DND-41 (cell line): ENCODE measurements at regions not wholly inside any gene's neighbourhood (a gene's known extent, or its start where the extent isn't known, plus 50 kb on each side); places are given as distances from the start of the nearest gene placed in this dataset.

ENCODE experiments used
- ATAC-seq: fragments of 200-7000 bp; cut with Tn5 transposase; 3 replicates; pipeline ENCODE4 v1.9.1; 2021; ENCODE audit warnings: low read depth; ENCODE audit not compliant: insufficient read depth
- DNase-seq: peaks from one replicate; pipeline ENCODE4 v3.0.0-alpha.2; 2020
- H2AFZ ChIP-seq: 2 replicates; pipeline ENCODE4 v1.6.0; 2012; ENCODE audit warnings: low read depth, low read length
- H3K27ac ChIP-seq: 2 replicates; pipeline ENCODE4 v1.5.1; 2012; ENCODE audit warnings: low read length, inconsistent platforms
- H3K27me3 ChIP-seq: fragments of 200-600 bp; sonication (generic); 2 replicates; pipeline ENCODE4 v1.6.0; 2012; ENCODE audit warnings: low read length, mild to moderate bottlenecking, inconsistent platforms; ENCODE audit not compliant: insufficient read depth, poor library complexity
- H3K36me3 ChIP-seq: 2 replicates; pipeline ENCODE4 v1.5.1; 2012; ENCODE audit warnings: low read length, inconsistent platforms; ENCODE audit not compliant: insufficient read depth
- H3K4me1 ChIP-seq: 2 replicates; pipeline ENCODE4 v1.5.1; 2012; ENCODE audit warnings: mild to moderate bottlenecking, low read length; ENCODE audit not compliant: insufficient read depth
- H3K4me2 ChIP-seq: 2 replicates; pipeline ENCODE4 v1.6.0; 2012; ENCODE audit warnings: mild to moderate bottlenecking, moderate library complexity, low read length, inconsistent platforms; ENCODE audit not compliant: insufficient read depth
- H3K4me3 ChIP-seq, 2 experiments: fragments of 200-600 bp in 1 of 2; shearing (Covaris generic) in 1 of 2; 2 replicates each; pipeline ENCODE4 v1.5.1; 2012 to 2016; ENCODE audit warnings: inconsistent platforms in 2 of 2, low read length in 2 of 2, mild to moderate bottlenecking in 2 of 2, low read depth in 1 of 2, moderate library complexity in 1 of 2
- H3K79me2 ChIP-seq: 2 replicates; pipeline ENCODE4 v1.6.0; 2012; ENCODE audit warnings: low read length, inconsistent platforms; ENCODE audit not compliant: insufficient read depth
- H3K9ac ChIP-seq: 2 replicates; pipeline ENCODE4 v1.6.0; 2012; ENCODE audit warnings: low read depth, mild to moderate bottlenecking, inconsistent platforms, low read length, moderate library complexity
- H3K9me3 ChIP-seq: 2 replicates; pipeline ENCODE4 v1.5.1; 2012; ENCODE audit warnings: low read length, moderate library complexity, mild to moderate bottlenecking, inconsistent platforms; ENCODE audit not compliant: insufficient read depth, severe bottlenecking
- H4K20me1 ChIP-seq: 2 replicates; pipeline ENCODE4 v1.6.0; 2012; ENCODE audit warnings: low read length; ENCODE audit not compliant: insufficient read depth
- EZH2 ChIP-seq: IDR thresholded peaks from 3 replicates; pipeline ENCODE4 v1.6.1; 2012; ENCODE audit warnings: borderline replicate concordance, low read depth, mild to moderate bottlenecking, moderate library complexity, low read length, inconsistent platforms; ENCODE audit not compliant: severe bottlenecking
- TF ChIP-seq, protein P1 (sequence below): IDR thresholded peaks from 2 replicates; pipeline ENCODE4 v1.5.1; 2012; ENCODE audit warnings: borderline replicate concordance, low read length, moderate library complexity, mild to moderate bottlenecking; ENCODE audit not compliant: poor library complexity, severe bottlenecking; ENCODE audit errors: extremely low read depth

GRCh38 chr2:177058747-177059146 lies 153.8 kb upstream of the HNRNPA3 start:
- Histone ChIP-seq H3K27me3 (peaks cover 4% of the 10 kb centered on the region), H3K79me2 (no peaks in the 10 kb centered on the region), H3K4me2 (no peak overlapping the region), H4K20me1 (no peaks in the 10 kb centered on the region), H3K36me3 (no peaks in the 10 kb centered on the region), H3K9ac (no peak overlapping the region), H3K27ac (no peak overlapping the region), H3K4me3 (no peak overlapping the region), H3K9me3 (no peaks in the 10 kb centered on the region), H3K4me1 (no peaks in the 10 kb centered on the region), H2AFZ (no peak overlapping the region)
- TF ChIP-seq, protein P1, sequence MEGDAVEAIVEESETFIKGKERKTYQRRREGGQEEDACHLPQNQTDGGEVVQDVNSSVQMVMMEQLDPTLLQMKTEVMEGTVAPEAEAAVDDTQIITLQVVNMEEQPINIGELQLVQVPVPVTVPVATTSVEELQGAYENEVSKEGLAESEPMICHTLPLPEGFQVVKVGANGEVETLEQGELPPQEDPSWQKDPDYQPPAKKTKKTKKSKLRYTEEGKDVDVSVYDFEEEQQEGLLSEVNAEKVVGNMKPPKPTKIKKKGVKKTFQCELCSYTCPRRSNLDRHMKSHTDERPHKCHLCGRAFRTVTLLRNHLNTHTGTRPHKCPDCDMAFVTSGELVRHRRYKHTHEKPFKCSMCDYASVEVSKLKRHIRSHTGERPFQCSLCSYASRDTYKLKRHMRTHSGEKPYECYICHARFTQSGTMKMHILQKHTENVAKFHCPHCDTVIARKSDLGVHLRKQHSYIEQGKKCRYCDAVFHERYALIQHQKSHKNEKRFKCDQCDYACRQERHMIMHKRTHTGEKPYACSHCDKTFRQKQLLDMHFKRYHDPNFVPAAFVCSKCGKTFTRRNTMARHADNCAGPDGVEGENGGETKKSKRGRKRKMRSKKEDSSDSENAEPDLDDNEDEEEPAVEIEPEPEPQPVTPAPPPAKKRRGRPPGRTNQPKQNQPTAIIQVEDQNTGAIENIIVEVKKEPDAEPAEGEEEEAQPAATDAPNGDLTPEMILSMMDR: no peak
- TF ChIP-seq EZH2: no peak
- DNase-seq (no peak), ATAC-seq (no peak)

- Histone ChIP-seq H3K9ac (no peak overlapping the region), H2AFZ (no peak overlapping the region), H4K20me1 (no peaks in the 10 kb centered on the region), H3K27me3 (peaks cover 4% of the 10 kb centered on the region), H3K4me2 (no peak overlapping the region), H3K79me2 (no peaks in the 10 kb centered on the region), H3K36me3 (no peaks in the 10 kb centered on the region), H3K4me3 (no peak overlapping the region), H3K27ac (no peak overlapping the region), H3K4me1 (no peaks in the 10 kb centered on the region), H3K9me3 (no peaks in the 10 kb centered on the region)
- DNase-seq (no peak), ATAC-seq (no peak)
- TF ChIP-seq EZH2: no peak
- TF ChIP-seq, protein P1: no peak
Observed at GRCh38 chr2:177059293-177059692, 153.3 kb upstream of the HNRNPA3 start.

- TF ChIP-seq EZH2: no peak
- TF ChIP-seq, protein P1: no peak
- no peak for ATAC-seq
Observed at GRCh38 chr2:177063331-177063730, 149.3 kb upstream of the HNRNPA3 start.

DNA sequence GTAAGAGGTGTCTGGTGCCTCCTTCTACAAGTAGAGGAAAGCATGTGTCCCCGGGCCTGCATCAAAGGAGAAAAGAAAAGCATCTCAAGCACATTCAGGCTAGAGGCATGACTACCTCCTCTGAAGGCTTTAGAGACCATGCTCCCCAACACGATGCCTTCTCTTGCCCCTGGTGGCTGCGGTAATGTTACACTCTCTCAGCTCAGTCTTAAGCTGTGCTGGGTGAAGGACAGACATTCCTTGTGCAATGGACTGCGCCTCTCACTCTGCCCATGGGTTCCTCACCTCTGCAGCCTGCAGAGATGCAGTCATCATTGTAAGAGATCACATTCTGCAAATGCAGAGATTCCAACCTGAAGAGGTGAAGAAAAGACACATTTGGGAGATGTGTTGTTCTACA lies 148.2 kb upstream of the HNRNPA3 start:
- Histone ChIP-seq H3K27me3 (peaks cover 4% of the 10 kb centered on the region), H3K36me3 (no peaks in the 10 kb centered on the region), H3K79me2 (no peaks in the 10 kb centered on the region), H3K4me1 (no peaks in the 10 kb centered on the region), H2AFZ (no peak overlapping the region), H3K9ac (no peak overlapping the region), H3K9me3 (no peaks in the 10 kb centered on the region), H4K20me1 (no peaks in the 10 kb centered on the region), H3K4me2 (no peak overlapping the region), H3K4me3 (no peak overlapping the region), H3K27ac (no peak overlapping the region)
- ATAC-seq (no peak), DNase-seq (no peak)
- TF ChIP-seq, protein P1: no peak
- TF ChIP-seq EZH2: no peak

More at GRCh38 chr2:177063331-177063730, 149.3 kb upstream of the HNRNPA3 start:
- no peaks in the 10 kb centered on the region for H3K9me3 ChIP-seq
- no peak overlapping the region for H3K4me2 ChIP-seq
- no peaks in the 10 kb centered on the region for H3K4me1 ChIP-seq
- H2AFZ ChIP-seq: no peak overlapping the region
- no peaks in the 10 kb centered on the region for H3K36me3 ChIP-seq
- peaks cover 4% of the 10 kb centered on the region for H3K27me3 ChIP-seq
- H4K20me1 ChIP-seq: no peaks in the 10 kb centered on the region
- no peak for DNase-seq
- H3K79me2 ChIP-seq: no peaks in the 10 kb centered on the region
- H3K4me3 ChIP-seq: no peak overlapping the region
- no peak overlapping the region for H3K27ac ChIP-seq
- H3K9ac ChIP-seq: no peak overlapping the region
